ENCODE measurements at regions not wholly inside any gene's neighbourhood (a gene's known extent, or its start where the extent isn't known, plus 50 kb on each side); places are given as distances from the start of the nearest gene placed in this dataset.

DNA sequence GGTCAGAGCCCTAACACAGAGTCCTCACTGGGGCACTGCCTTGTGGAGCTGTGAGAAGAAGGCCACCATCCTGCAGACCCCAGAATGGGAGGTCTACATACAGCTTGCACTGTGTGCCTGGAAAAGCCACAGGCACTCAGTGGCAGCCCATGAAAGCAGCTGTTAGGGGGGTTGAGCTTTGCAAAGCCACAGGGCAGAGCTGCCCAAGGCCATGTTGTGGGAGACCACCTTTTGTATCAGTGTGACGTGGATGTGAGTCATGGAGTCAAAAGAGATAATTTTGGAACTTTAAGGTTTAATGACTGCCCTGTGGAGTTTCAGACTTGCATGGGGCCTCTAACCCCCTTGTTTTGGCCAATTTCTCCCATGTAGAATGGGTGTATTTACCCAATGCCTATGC, 52.9 kb upstream of the TPRG1 start:
- TF ChIP-seq CTCF (IDR thresholded peaks at IDR 0.05; ENCODE audit: low read length) = no peak
- no peak for TF ChIP-seq EZH2 (optimal IDR thresholded peaks at IDR 0.05; ENCODE audit: low read depth, low read length)
